Psoas muscle (tissue), 7 donors: ENCODE measurements at regions not wholly inside any gene's neighbourhood (a gene's known extent, or its start where the extent isn't known, plus 50 kb on each side); places are given as distances from the start of the nearest gene placed in this dataset.

Experiments
- ATAC-seq, 4 donors: fragments of 200-7000 bp; cut with Tn5 transposase; one replicate each; pipeline ENCODE4 v1.9.1; 2020; ENCODE audit warnings: moderate library complexity in 3 of 4, mild to moderate bottlenecking in 2 of 4
- DNase-seq, 2 donors: peaks; one replicate each; pipeline ENCODE4 v3.0.0-alpha.2; 2020
- H3K27ac ChIP-seq: fragments of 200-600 bp; one replicate; pipeline ENCODE4 v1.8.0; 2022
- H3K27me3 ChIP-seq, 3 donors: fragments of 200-600 bp in 1 of 3; one replicate each; pipeline versions ENCODE4 v1.6.1 to v1.8.0; 2013 to 2022; ENCODE audit warnings: low read length in 2 of 3, mild to moderate bottlenecking in 2 of 3, moderate library complexity in 1 of 3; ENCODE audit not compliant: insufficient read depth in 3 of 3
- H3K36me3 ChIP-seq, 2 donors: fragments of 200-600 bp in 1 of 2; one replicate each; pipeline versions ENCODE4 v1.6.1 to v1.8.0; 2013 to 2022; ENCODE audit warnings: low read depth in 1 of 2, mild to moderate bottlenecking in 1 of 2, moderate library complexity in 1 of 2; ENCODE audit not compliant: insufficient read depth in 1 of 2
- H3K4me1 ChIP-seq: fragments of 200-600 bp; one replicate; pipeline ENCODE4 v1.8.0; 2022
- H3K4me3 ChIP-seq: fragments of 200-600 bp; one replicate; pipeline ENCODE4 v1.8.0; 2022; ENCODE audit warnings: mild to moderate bottlenecking
- H3K9me3 ChIP-seq: fragments of 200-600 bp; one replicate; pipeline ENCODE4 v1.8.0; 2022
- WGBS, 3 donors: extraction: QIAGEN DNeasy Blood & Tissue Kit; methylation state at CpG; one replicate each; pipeline versions ENCODE4 v1.1.6 to v1.1.7; 2013; 5-methylcytosine and 5-hydroxymethylcytosine counted together
- intact Hi-C, 2 donors: fragments of 100-400 bp; cut with DNase I; formaldehyde crosslinking; loops; one replicate each; pipeline versions ENCODE4 v1.11.0 to v1.14.2; 2022
- TF ChIP-seq, protein P1 (sequence below): fragments of 200-600 bp; IDR thresholded peaks from one replicate; pipeline ENCODE4 v1.8.0; 2022; ENCODE audit warnings: antibody characterized with exemption
- donor health status: healthy with polysubstance abuse.
- donor health status: DM: no; HTN: no; CAD: no; lungs with moderate emphysema.
- donor health status: Bipolar disorder and iron deficiency.
- donor health status: healthy.
- donor health status: DM: yes; HTN: yes; CAD: no.
- donor health status: DM: no; HTN: no; CAD: no.
- donor health status: DM: yes; HTN: yes; CAD: no.

DNA sequence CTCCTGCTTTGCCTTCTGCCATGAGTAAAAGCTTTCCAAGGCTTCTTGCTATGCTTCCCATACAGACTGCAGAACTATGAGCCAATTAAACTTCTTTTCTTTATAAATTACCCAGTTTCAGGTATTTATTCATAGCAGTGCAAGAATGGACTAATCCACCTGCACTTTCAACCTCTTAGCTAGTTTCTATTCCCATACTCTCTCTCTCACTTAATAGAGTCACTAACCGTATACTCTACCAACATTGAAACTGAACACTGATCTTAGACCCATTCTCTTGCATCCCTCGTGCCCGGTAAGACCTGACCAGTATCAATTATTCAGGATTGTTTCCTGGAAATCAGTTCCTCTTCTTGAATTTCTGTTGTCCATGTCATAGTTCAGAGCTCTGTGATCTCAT is 92.7 kb upstream of the TMC3 start:
- intact Hi-C loops: no loop called here

GRCh38 chr15:81454024-81454423 is 80.0 kb upstream of the TMC3 start:
- Histone ChIP-seq H3K27ac (no peak overlapping the region), H3K4me1 (no peaks in the 10 kb centered on the region), H3K4me3 (no peak overlapping the region), H3K36me3 (no peaks in the 10 kb centered on the region), H3K27me3 (no peaks in the 10 kb centered on the region), H3K9me3 (peaks cover 14% of the 10 kb centered on the region)
- WGBS, 3 donors: 59 to 77% (median 66%) methylated on average over 1 of the region's 1 CpG
- TF ChIP-seq, protein P1, sequence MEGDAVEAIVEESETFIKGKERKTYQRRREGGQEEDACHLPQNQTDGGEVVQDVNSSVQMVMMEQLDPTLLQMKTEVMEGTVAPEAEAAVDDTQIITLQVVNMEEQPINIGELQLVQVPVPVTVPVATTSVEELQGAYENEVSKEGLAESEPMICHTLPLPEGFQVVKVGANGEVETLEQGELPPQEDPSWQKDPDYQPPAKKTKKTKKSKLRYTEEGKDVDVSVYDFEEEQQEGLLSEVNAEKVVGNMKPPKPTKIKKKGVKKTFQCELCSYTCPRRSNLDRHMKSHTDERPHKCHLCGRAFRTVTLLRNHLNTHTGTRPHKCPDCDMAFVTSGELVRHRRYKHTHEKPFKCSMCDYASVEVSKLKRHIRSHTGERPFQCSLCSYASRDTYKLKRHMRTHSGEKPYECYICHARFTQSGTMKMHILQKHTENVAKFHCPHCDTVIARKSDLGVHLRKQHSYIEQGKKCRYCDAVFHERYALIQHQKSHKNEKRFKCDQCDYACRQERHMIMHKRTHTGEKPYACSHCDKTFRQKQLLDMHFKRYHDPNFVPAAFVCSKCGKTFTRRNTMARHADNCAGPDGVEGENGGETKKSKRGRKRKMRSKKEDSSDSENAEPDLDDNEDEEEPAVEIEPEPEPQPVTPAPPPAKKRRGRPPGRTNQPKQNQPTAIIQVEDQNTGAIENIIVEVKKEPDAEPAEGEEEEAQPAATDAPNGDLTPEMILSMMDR: no peak
- intact Hi-C loops: no loop called here
- ATAC-seq: no peak
- DNase-seq: no peak

More for the DNA sequence above, 92.7 kb upstream of the TMC3 start:
- ATAC-seq (no peak), DNase-seq (no peak)
- Histone ChIP-seq H3K27me3 (peaks cover 0 to 1% (median 0%) of the 10 kb centered on the region in 3 donors), H3K4me1 (no peaks in the 10 kb centered on the region), H3K9me3 (peaks cover 7% of the 10 kb centered on the region), H3K4me3 (no peak overlapping the region), H3K27ac (no peak overlapping the region), H3K36me3 (no peaks in the 10 kb centered on the region)
- TF ChIP-seq, protein P1: no peak
- 76 to 94% (median 85%) methylated on average over 3 of the region's 3 CpGs for WGBS, 3 donors

GRCh38 chr15:81450721-81451120 is 76.7 kb upstream of the TMC3 start:
- H3K27ac ChIP-seq: no peak overlapping the region
- ATAC-seq (no peak), DNase-seq (no peak)
- TF ChIP-seq, protein P1: no peak
- no peak overlapping the region for H3K4me3 ChIP-seq
- no peaks in the 10 kb centered on the region for H3K36me3 ChIP-seq
- H3K4me1 ChIP-seq: no peaks in the 10 kb centered on the region
- intact Hi-C loops: no loop called here
- H3K9me3 ChIP-seq: peaks cover 18% of the 10 kb centered on the region
- 93 to 100% (median 98%) methylated on average over 1 of the region's 1 CpG for WGBS, 3 donors
- no peaks in the 10 kb centered on the region for H3K27me3 ChIP-seq

DNA sequence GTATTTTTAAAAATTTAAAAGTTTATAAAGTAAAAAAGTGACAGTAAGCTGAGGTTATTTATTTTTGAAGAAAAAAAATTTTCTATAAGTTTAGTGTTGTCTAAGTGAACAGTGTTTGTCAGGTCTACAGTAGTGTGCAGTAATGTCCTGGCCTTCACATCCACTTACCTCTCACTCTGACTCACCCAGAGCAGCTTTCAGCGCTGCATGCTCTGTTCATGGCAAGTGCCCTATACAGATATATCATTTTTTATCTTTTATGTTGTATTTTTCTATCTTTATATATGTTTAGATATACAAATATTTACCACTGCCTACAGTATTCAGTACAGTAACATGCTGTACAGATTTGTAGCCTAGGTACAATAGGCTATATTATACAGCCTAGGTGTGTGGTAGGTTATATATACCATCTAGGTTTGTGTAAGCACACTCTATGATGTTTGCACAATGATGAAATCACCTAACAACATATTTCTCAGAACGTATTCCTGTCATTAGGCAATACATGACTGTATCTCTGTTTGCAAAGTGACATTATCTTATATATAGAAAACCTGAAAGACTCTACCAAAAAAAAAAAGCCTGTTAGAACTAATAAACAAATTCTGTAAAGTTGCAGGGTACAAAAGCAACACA is 75.9 kb upstream of the TMC3 start:
- intact Hi-C loops: no loop called here
- no peak overlapping the region for H3K4me3 ChIP-seq
- TF ChIP-seq, protein P1: no peak

More for the DNA sequence above, 75.9 kb upstream of the TMC3 start:
- H3K27ac ChIP-seq: no peak overlapping the region
- no peaks in the 10 kb centered on the region for H3K27me3 ChIP-seq
- DNase-seq (no peak), ATAC-seq (no peak)
- peaks cover 18% of the 10 kb centered on the region for H3K9me3 ChIP-seq
- H3K4me1 ChIP-seq: no peaks in the 10 kb centered on the region
- 81 to 91% (median 86%) methylated on average over 2 of the region's 2 CpGs for WGBS, 3 donors
- H3K36me3 ChIP-seq: no peaks in the 10 kb centered on the region
